Kidney (tissue), 13 donors: ENCODE measurements at regions not wholly inside any gene's neighbourhood (a gene's known extent, or its start where the extent isn't known, plus 50 kb on each side); places are given as distances from the start of the nearest gene placed in this dataset.

Source experiments
- DNase-seq, 5 donors: peaks; one replicate each; pipeline ENCODE4 v3.0.0-alpha.2; 2013 to 2020
- FAIRE-seq: peaks from 2 replicates; lab custom pipeline; 2012; peaks lifted over from hg19 to GRCh38; lab: Jason Lieb, UNC
- H3K27ac ChIP-seq, 2 donors: one replicate each; pipeline ENCODE4 v1.7.0; 2013; ENCODE audit warnings: low read depth in 2 of 2, low read length in 2 of 2, inconsistent platforms in 1 of 2
- H3K27me3 ChIP-seq: one replicate; pipeline ENCODE4 v1.7.1; 2013; ENCODE audit warnings: low read length, inconsistent platforms; ENCODE audit not compliant: control insufficient read depth, insufficient read depth
- H3K36me3 ChIP-seq, 3 donors: one replicate each; pipeline versions ENCODE4 v1.7.0 to v1.7.1; 2013; ENCODE audit warnings: low read length in 3 of 3, control low read depth in 1 of 3, inconsistent platforms in 1 of 3; ENCODE audit not compliant: insufficient read depth in 3 of 3, control insufficient read depth in 2 of 3
- H3K4me1 ChIP-seq, 3 donors: one replicate each; pipeline versions ENCODE4 v1.7.0 to v1.7.1; 2013; ENCODE audit warnings: low read length in 3 of 3, inconsistent platforms in 1 of 3, low read depth in 1 of 3; ENCODE audit not compliant: control insufficient read depth in 2 of 3, insufficient read depth in 2 of 3
- H3K4me3 ChIP-seq, 3 donors: one replicate each; pipeline versions ENCODE4 v1.7.0 to v1.8.1; 2013; ENCODE audit warnings: low read length in 3 of 3, control low read depth in 1 of 3, inconsistent platforms in 1 of 3
- H3K9ac ChIP-seq, 3 donors: one replicate each; pipeline versions ENCODE4 v1.7.0 to v1.7.1; 2013; ENCODE audit warnings: low read length in 3 of 3, control low read depth in 1 of 3, inconsistent platforms in 1 of 3
- H3K9me3 ChIP-seq, 3 donors: one replicate each; pipeline versions ENCODE4 v1.7.0 to v1.7.1; 2013; ENCODE audit warnings: low read length in 3 of 3, control low read depth in 1 of 3, inconsistent platforms in 1 of 3; ENCODE audit not compliant: control insufficient read depth in 2 of 3, insufficient read depth in 1 of 3
- CTCF ChIP-seq: IDR thresholded peaks from 3 replicates; pipeline ENCODE4 v1.5.1; 2012; ENCODE audit warnings: mild to moderate bottlenecking, moderate library complexity, borderline replicate concordance; ENCODE audit not compliant: insufficient read depth; ENCODE audit errors: extremely low read depth
- intact Hi-C: fragments of 100-400 bp; cut with DNase I; formaldehyde crosslinking; loops from one replicate; pipeline ENCODE4 v1.11.1; 2022
- donor health status: control.
- donor health status: control.
- donor health status: control.
- donor health status: control.
- donor health status: control.
- donor health status: DM: yes; HTN: yes; CAD: no.
- donor health status: Normal renal cell carcinoma (clear cell type).

- Histone ChIP-seq H3K27ac (no peak overlapping the region), H3K4me3 (no peak overlapping the region), H3K36me3 (no peaks in the 10 kb centered on the region), H3K9ac (no peak overlapping the region), H3K27me3 (no peaks in the 10 kb centered on the region), H3K9me3 (no peaks in the 10 kb centered on the region), H3K4me1 (no peaks in the 10 kb centered on the region)
- TF ChIP-seq CTCF = no peak
- no peak for FAIRE-seq
- no peak for DNase-seq
- intact Hi-C loops = no loop called here
Measured at GRCh38 chr5:159531554-159532105, 201.3 kb upstream of the IL12B start.

- Histone ChIP-seq H3K4me3 (no peak overlapping the region), H3K9me3 (no peaks in the 10 kb centered on the region), H3K4me1 (no peaks in the 10 kb centered on the region), H3K36me3 (no peaks in the 10 kb centered on the region), H3K27ac (no peak overlapping the region), H3K9ac (no peak overlapping the region), H3K27me3 (no peaks in the 10 kb centered on the region)
- FAIRE-seq (no peak), DNase-seq (no peak)
- no peak for TF ChIP-seq CTCF
- intact Hi-C loops = no loop called here
Measured at GRCh38 chr5:159533197-159533596, 202.9 kb upstream of the IL12B start.

- FAIRE-seq (no peak), DNase-seq (no peak)
- intact Hi-C loops = no loop called here
- H3K27me3 ChIP-seq = no peaks in the 10 kb centered on the region
- H3K27ac ChIP-seq = no peak overlapping the region
- no peak for TF ChIP-seq CTCF
- no peak overlapping the region for H3K9ac ChIP-seq
- H3K36me3 ChIP-seq = no peaks in the 10 kb centered on the region
- H3K4me1 ChIP-seq = no peaks in the 10 kb centered on the region
- no peaks in the 10 kb centered on the region for H3K9me3 ChIP-seq
- no peak overlapping the region for H3K4me3 ChIP-seq
Measured at GRCh38 chr5:159536166-159536565, 205.9 kb upstream of the IL12B start.

- no peak overlapping the region for H3K4me3 ChIP-seq
- H3K27me3 ChIP-seq = no peaks in the 10 kb centered on the region
- H3K36me3 ChIP-seq = no peaks in the 10 kb centered on the region
- DNase-seq = no peak
- no peak overlapping the region for H3K9ac ChIP-seq
- no peak overlapping the region for H3K27ac ChIP-seq
- no peaks in the 10 kb centered on the region for H3K9me3 ChIP-seq
- no peak for TF ChIP-seq CTCF
- FAIRE-seq = no peak
- no peaks in the 10 kb centered on the region for H3K4me1 ChIP-seq
- intact Hi-C loops = no loop called here
Measured at GRCh38 chr5:159536646-159537045, 206.4 kb upstream of the IL12B start.
